Activated CD4-positive, alpha-beta T cell treated with anti-CD3 and anti-CD28 coated beads for 36 hours (primary cell): ENCODE measurements at regions not wholly inside any gene's neighbourhood (a gene's known extent, or its start where the extent isn't known, plus 50 kb on each side); places are given as distances from the start of the nearest gene placed in this dataset.

ENCODE experiments used
- ATAC-seq: fragments of 200-7000 bp; cut with Tn5 transposase; one replicate; pipeline ENCODE4 v1.10.0; 2021; ENCODE audit warnings: mild to moderate bottlenecking, moderate library complexity
- CTCF ChIA-PET: fragments of 350-600 bp; sonication (Branson Sonifier 250); formaldehyde crosslinking; loops from one replicate; lab custom pipeline; 2021; ENCODE audit warnings: antibody characterized with exemption; lab: Charles Lee
- POLR2A ChIA-PET: fragments of 350-600 bp; sonication (Branson Sonifier 250); formaldehyde crosslinking; loops from one replicate; lab custom pipeline; 2021; ENCODE audit warnings: antibody characterized with exemption, inconsistent platforms; lab: Charles Lee
- DNase-seq: peaks from one replicate; pipeline ENCODE4 v3.0.0-alpha.2; 2020
- H3K27ac Mint-ChIP-seq: one replicate; pipeline ENCODE4 v1.8.0; 2021; ENCODE audit warnings: mixed read lengths
- H3K27me3 Mint-ChIP-seq: one replicate; pipeline ENCODE4 v1.8.0; 2021; ENCODE audit warnings: mixed read lengths
- H3K36me3 Mint-ChIP-seq: one replicate; pipeline ENCODE4 v1.8.0; 2021; ENCODE audit warnings: low read depth, mixed read lengths
- H3K4me1 Mint-ChIP-seq: one replicate; pipeline ENCODE4 v1.8.0; 2021; ENCODE audit warnings: mixed read lengths
- H3K4me3 Mint-ChIP-seq: one replicate; pipeline ENCODE4 v1.8.0; 2021; ENCODE audit warnings: mild to moderate bottlenecking, moderate library complexity, mixed read lengths
- H3K9me3 Mint-ChIP-seq: one replicate; pipeline ENCODE4 v1.8.0; 2021; ENCODE audit warnings: low read depth, mixed read lengths
- intact Hi-C, 2 experiments: fragments of 100-400 bp; cut with DNase I in 1 of 2; cut with micrococcal nuclease in 1 of 2; formaldehyde crosslinking; loops; one replicate each; pipeline versions ENCODE4 v1.14.2 to v1.15.1; 2022 to 2024; cut with DNase I, micrococcal nuclease

- peak; percentile 70 for DNase-seq
- ATAC-seq: peak; percentile 63
- intact Hi-C loops: loop anchor here in 1 of 2 experiments (2.0 kb wide), 1 partner anchor 397 kb away; no protein-coding TSS in a partner anchor
- no peaks in the 10 kb centered on the region for H3K4me1 Mint-ChIP-seq
- no peak overlapping the region for H3K27ac Mint-ChIP-seq
- POLR2A ChIA-PET: no interaction called here
- CTCF ChIA-PET: interaction anchor here (0.6 to 2.0 kb wide), 11 partner anchors 10 to 487 kb away, joined by 3 to 8 read pairs (median 3); no protein-coding TSS in a partner anchor
- no peaks in the 10 kb centered on the region for H3K9me3 Mint-ChIP-seq
- no peak overlapping the region for H3K4me3 Mint-ChIP-seq
- H3K36me3 Mint-ChIP-seq: no peaks in the 10 kb centered on the region
- H3K27me3 Mint-ChIP-seq: no peaks in the 10 kb centered on the region
These were observed 350.9 kb downstream of the MID1IP1 start for GRCh38 chrX:39152106-39152649.

DNA sequence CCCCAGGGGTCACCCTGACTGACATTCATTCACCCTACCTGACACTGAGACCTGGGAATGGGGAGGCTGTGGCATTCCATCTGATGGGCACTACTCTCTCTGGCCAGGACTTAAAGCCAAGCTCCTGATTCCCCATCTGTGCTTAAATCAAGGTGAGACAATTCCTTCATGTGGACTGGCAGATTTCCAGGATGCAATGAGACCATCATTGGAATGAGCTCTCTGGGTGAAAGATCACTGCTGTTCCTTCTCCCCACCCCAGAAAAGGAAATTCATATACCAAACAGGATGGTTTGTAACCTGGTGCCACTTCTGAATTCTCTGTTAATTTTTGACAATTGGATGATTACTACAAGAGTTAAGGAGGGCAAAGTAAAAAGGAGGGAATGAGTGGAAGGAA, 354.8 kb downstream of the MID1IP1 start:
- no peaks in the 10 kb centered on the region for H3K9me3 Mint-ChIP-seq
- intact Hi-C loops: no loop called here
- no peaks in the 10 kb centered on the region for H3K27me3 Mint-ChIP-seq
- ChIA-PET CTCF (interaction anchor here (1.1 kb wide), 1 partner anchor 40 kb away, joined by 3 read pairs; no protein-coding TSS in a partner anchor), POLR2A (no interaction called here)
- no peak for DNase-seq
- H3K4me3 Mint-ChIP-seq: no peak overlapping the region
- H3K4me1 Mint-ChIP-seq: peaks cover 12% of the 10 kb centered on the region
- no peak overlapping the region for H3K27ac Mint-ChIP-seq
- H3K36me3 Mint-ChIP-seq: no peaks in the 10 kb centered on the region
- ATAC-seq: no peak

- intact Hi-C loops: no loop called here
These were observed 355.7 kb downstream of the MID1IP1 start for GRCh38 chrX:39157006-39157405.

DNA sequence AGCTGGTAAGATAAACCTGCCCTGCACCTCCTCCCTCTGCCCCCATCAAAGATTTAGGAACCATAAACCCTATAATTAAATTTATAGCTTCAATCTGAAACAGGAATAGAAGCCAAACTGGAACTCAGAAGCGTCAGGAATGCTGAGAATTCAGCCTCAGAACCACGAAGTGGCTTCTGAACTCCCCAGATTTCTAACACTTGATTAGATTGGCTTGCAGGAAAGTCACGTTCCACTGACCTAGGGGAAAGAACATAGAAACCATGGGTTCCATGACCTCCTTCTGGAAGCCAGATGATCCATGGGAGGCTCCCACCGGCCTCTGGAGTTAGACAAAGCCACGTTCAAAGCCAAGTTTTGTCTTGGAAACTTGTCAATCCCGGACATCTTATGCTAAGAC, 356.5 kb downstream of the MID1IP1 start:
- no peak for DNase-seq
- intact Hi-C loops: no loop called here
- Mint-ChIP-seq H3K27me3 (no peaks in the 10 kb centered on the region), H3K36me3 (no peaks in the 10 kb centered on the region), H3K4me1 (peaks cover 26% of the 10 kb centered on the region), H3K27ac (no peak overlapping the region), H3K4me3 (no peak overlapping the region), H3K9me3 (no peaks in the 10 kb centered on the region)
- POLR2A ChIA-PET: no interaction called here
- CTCF ChIA-PET: interaction anchor here (0.6 to 0.8 kb wide), 2 partner anchors 89 to 404 kb away, joined by 3 read pairs; no protein-coding TSS in a partner anchor
- ATAC-seq: no peak

More at GRCh38 chrX:39157006-39157405, 355.7 kb downstream of the MID1IP1 start:
- no peak overlapping the region for H3K4me3 Mint-ChIP-seq
- H3K27me3 Mint-ChIP-seq: no peaks in the 10 kb centered on the region
- ChIA-PET POLR2A (no interaction called here), CTCF (no interaction called here)
- DNase-seq (no peak), ATAC-seq (no peak)
- H3K9me3 Mint-ChIP-seq: no peaks in the 10 kb centered on the region
- H3K27ac Mint-ChIP-seq: no peak overlapping the region
- peaks cover 19% of the 10 kb centered on the region for H3K4me1 Mint-ChIP-seq
- no peaks in the 10 kb centered on the region for H3K36me3 Mint-ChIP-seq

DNA sequence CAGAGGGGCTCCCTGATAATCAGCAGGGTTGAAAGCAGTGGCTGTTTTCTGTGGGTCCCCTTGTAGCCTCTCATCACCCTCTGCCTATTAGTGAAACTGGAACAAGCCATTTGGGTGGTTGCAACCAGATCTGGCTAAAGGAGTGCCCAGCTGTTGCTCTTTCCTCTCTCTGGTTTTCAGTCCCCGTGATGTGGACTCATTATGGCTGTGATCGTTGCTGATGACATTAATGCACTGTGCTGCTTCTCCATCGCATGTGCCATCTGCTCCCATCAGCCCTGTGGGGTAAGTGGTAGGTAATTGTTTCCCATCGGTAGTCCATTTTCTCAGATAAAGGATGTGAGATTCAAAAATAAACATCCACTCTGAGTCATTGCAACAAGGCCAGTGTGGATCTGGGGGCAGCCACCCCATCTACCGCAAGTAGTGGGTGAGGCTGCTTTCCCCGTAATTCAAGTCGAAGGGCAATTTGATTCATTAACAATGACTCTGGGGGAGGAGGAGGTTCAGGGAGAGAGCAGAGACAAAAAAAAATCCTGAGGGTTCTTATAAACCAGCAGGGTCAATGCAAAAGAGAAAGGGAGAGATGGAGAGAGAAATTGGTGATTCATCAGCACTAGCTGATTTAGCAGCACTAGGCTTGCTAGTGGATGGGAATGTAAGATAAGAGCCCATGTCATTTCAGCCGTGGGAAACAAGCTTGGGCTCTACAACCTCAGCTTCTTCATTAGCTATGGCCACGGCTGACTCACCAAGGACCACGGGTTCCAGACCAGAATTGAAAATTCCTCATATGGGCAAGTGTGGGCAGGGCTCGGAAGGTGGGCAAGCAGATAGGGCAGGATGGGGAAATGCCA, 357.8 kb downstream of the MID1IP1 start:
- POLR2A ChIA-PET: no interaction called here
- Mint-ChIP-seq H3K9me3 (no peaks in the 10 kb centered on the region), H3K27ac (no peak overlapping the region), H3K36me3 (no peaks in the 10 kb centered on the region), H3K4me3 (no peak overlapping the region), H3K4me1 (peaks cover 39% of the 10 kb centered on the region), H3K27me3 (no peaks in the 10 kb centered on the region)
- DNase-seq (no peak), ATAC-seq (no peak)
- CTCF ChIA-PET: interaction anchor here (0.6 to 1.1 kb wide), 4 partner anchors 10 to 1105 kb away, joined by 3 to 5 read pairs (median 4); no protein-coding TSS in a partner anchor
- intact Hi-C loops: no loop called here

- ATAC-seq (no peak), DNase-seq (no peak)
- Mint-ChIP-seq H3K27me3 (no peaks in the 10 kb centered on the region), H3K36me3 (no peaks in the 10 kb centered on the region), H3K9me3 (no peaks in the 10 kb centered on the region), H3K27ac (no peak overlapping the region), H3K4me1 (peaks cover 42% of the 10 kb centered on the region), H3K4me3 (no peak overlapping the region)
- POLR2A ChIA-PET: interaction anchor here (0.6 kb wide), 1 partner anchor 171 kb away, joined by 3 read pairs; no protein-coding TSS in a partner anchor
- intact Hi-C loops: loop anchor here (5.0 to 10.0 kb wide), 3 partner anchors 37 to 285 kb away; no protein-coding TSS in a partner anchor
- CTCF ChIA-PET: interaction anchor here (0.6 to 1.1 kb wide), 3 partner anchors 10 to 156 kb away, joined by 3 to 4 read pairs (median 3); no protein-coding TSS in a partner anchor
These were observed 358.8 kb downstream of the MID1IP1 start for GRCh38 chrX:39159921-39160507.

DNA sequence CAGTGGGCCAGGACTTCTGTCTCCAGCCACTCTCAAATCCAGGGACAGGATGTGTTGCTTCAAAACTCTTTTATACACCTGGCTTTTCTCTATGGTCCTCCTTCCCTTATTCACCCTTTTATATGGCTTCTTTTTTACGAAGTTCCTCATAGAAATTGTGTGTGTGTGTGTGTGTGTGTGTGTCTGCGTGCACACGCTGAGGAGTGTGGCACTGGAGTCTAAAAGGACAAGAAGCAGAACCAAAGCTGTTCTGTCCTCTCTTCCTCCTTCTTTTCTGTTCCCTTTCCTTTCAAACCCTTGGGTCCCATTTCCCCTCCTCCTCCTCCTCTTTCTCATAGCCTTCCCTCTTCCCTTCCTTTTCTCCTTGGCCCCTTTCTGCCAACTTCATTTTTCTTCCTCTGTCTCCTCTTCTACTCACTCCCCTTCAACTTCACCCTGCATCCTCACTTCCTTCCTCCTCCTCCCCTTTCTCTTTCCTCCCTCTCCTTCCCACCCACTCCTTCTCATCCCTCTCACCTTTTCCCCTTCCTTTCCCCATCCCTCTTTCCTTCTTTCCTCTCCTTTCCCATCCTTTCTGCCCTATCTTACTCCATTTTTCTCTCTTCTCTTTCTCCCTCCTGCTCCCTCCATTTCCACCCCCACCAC, 360.5 kb downstream of the MID1IP1 start:
- Mint-ChIP-seq H3K9me3 (no peaks in the 10 kb centered on the region), H3K36me3 (no peaks in the 10 kb centered on the region), H3K4me3 (peak overlapping the region; percentile 53), H3K4me1 (peaks cover 49% of the 10 kb centered on the region), H3K27ac (peak overlapping the region; percentile 29), H3K27me3 (no peaks in the 10 kb centered on the region)
- DNase-seq (no peak), ATAC-seq (no peak)
- CTCF ChIA-PET: interaction anchor here (0.6 to 3.0 kb wide), 6 partner anchors 10 to 218 kb away, joined by 3 to 13 read pairs (median 4); no protein-coding TSS in a partner anchor
- POLR2A ChIA-PET: no interaction called here
- intact Hi-C loops: loop anchor here (2.0 to 10.0 kb wide), 5 partner anchors 35 to 283 kb away; no protein-coding TSS in a partner anchor

- Mint-ChIP-seq H3K27ac (peak overlapping the region; percentile 59), H3K36me3 (no peaks in the 10 kb centered on the region), H3K4me3 (peak overlapping the region; percentile 53), H3K27me3 (no peaks in the 10 kb centered on the region), H3K4me1 (peaks cover 51% of the 10 kb centered on the region), H3K9me3 (no peaks in the 10 kb centered on the region)
- POLR2A ChIA-PET: interaction anchor here (1.9 kb wide), 1 partner anchor 34 kb away, joined by 6 read pairs; no protein-coding TSS in a partner anchor
- CTCF ChIA-PET: interaction anchor here (0.6 to 3.0 kb wide), 8 partner anchors 10 to 219 kb away, joined by 3 to 13 read pairs (median 4); no protein-coding TSS in a partner anchor
- DNase-seq: peak; percentile 73
- intact Hi-C loops: loop anchor here (2.0 to 10.0 kb wide), 5 partner anchors 34 to 282 kb away; no protein-coding TSS in a partner anchor
- ATAC-seq: peak; percentile 68
These were observed 361.1 kb downstream of the MID1IP1 start for GRCh38 chrX:39162322-39162735.

DNA sequence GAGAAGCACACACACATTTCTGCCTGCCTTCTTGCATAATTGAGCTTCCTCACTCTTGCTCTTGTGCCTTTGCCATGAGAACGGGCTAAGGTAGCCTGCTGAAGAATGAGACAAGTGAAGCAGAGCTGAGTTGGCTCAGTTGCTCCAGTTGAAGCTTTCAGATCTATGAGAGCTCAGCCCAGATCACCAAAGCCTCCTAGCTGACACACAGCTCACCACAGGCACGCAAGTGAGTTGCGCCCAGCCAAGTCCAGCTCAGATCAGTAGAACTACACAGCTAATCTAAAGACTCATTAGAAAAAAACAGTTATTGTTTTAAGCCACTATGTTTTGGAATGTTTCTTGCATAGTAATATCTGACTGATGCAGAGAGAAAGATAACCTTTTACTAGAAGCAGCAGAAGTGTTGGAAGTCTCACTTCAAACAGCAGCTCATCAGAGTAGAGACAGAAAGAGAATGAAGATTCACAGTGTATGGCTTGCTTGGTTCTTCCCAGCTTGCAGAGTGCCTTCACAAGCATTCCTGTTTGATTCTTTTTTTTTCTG, 362.4 kb downstream of the MID1IP1 start:
- ChIA-PET CTCF (interaction anchor here (0.6 to 3.0 kb wide), 9 partner anchors 9 to 98 kb away, joined by 3 to 13 read pairs (median 4); no protein-coding TSS in a partner anchor), POLR2A (interaction anchor here (0.6 to 1.9 kb wide), 3 partner anchors 12 to 77 kb away, joined by 3 to 6 read pairs (median 3); no protein-coding TSS in a partner anchor)
- Mint-ChIP-seq H3K4me3 (no peak overlapping the region), H3K27ac (peak overlapping the region; percentile 65), H3K36me3 (no peaks in the 10 kb centered on the region), H3K27me3 (no peaks in the 10 kb centered on the region), H3K9me3 (no peaks in the 10 kb centered on the region), H3K4me1 (peaks cover 58% of the 10 kb centered on the region)
- DNase-seq (peak; percentile 66), ATAC-seq (peak; percentile 88)
- intact Hi-C loops: loop anchor here (1.0 to 10.0 kb wide), 6 partner anchors 33 to 281 kb away; no protein-coding TSS in a partner anchor

DNA sequence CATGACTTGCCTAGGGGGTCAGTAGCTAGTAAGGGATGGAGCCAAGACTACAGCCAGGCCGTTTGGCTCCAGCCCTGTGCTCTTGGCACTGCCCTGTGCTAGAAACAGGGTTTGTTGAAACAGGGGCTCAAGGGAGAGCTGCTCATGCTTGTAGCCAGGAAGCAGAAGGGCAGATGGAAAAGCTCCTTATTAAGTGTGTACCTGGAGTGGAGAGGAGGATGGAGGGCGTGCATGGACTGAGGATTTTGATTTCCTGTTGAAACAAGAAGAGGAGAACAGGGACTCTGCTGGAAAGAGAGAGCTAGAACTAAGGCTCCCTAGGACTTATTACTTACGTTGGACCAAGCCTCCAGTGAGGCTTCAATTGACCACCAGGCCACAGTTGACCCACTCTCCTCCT, 363.0 kb downstream of the MID1IP1 start:
- Mint-ChIP-seq H3K27ac (peak overlapping the region; percentile 65), H3K4me1 (peaks cover 54% of the 10 kb centered on the region), H3K4me3 (no peak overlapping the region), H3K36me3 (no peaks in the 10 kb centered on the region), H3K9me3 (no peaks in the 10 kb centered on the region), H3K27me3 (no peaks in the 10 kb centered on the region)
- POLR2A ChIA-PET: interaction anchor here (0.7 to 1.9 kb wide), 2 partner anchors 11 to 32 kb away, joined by 3 to 6 read pairs; no protein-coding TSS in a partner anchor
- intact Hi-C loops: loop anchor here (5.0 to 10.0 kb wide), 3 partner anchors 33 to 281 kb away; no protein-coding TSS in a partner anchor
- DNase-seq (no peak), ATAC-seq (no peak)
- CTCF ChIA-PET: interaction anchor here (0.6 to 3.0 kb wide), 7 partner anchors 8 to 157 kb away, joined by 3 to 13 read pairs (median 4); no protein-coding TSS in a partner anchor
